OCI-LY1 (cell line): ENCODE measurements at regions not wholly inside any gene's neighbourhood (a gene's known extent, or its start where the extent isn't known, plus 50 kb on each side); places are given as distances from the start of the nearest gene placed in this dataset.

Experiments used
- H2AFZ ChIP-seq: fragments of 200-600 bp; sonication (generic), shearing (Covaris generic); 2 replicates; pipeline ENCODE4 v1.6.0; 2014; ENCODE audit warnings: antibody characterized with exemption, mild to moderate bottlenecking, low read length
- H3F3A ChIP-seq: fragments of 200-600 bp; sonication (generic), shearing (Covaris generic); 2 replicates; pipeline ENCODE4 v1.6.0; 2014; ENCODE audit warnings: mild to moderate bottlenecking, antibody characterized with exemption, low read length, moderate library complexity; ENCODE audit not compliant: insufficient read depth
- H3K27ac ChIP-seq: fragments of 200-600 bp; sonication (generic); 2 replicates; pipeline ENCODE4 v1.5.1; 2014; ENCODE audit warnings: low read length, mixed run types, mild to moderate bottlenecking, low read depth; ENCODE audit not compliant: poor library complexity, severe bottlenecking
- H3K27me3 ChIP-seq: fragments of 200-600 bp; sonication (generic); 2 replicates; pipeline ENCODE4 v1.6.0; 2014; ENCODE audit warnings: antibody characterized with exemption, mild to moderate bottlenecking, low read length, moderate library complexity; ENCODE audit not compliant: insufficient read depth
- H3K36me3 ChIP-seq: fragments of 200-600 bp; sonication (generic); 2 replicates; pipeline ENCODE4 v1.6.1; 2014; ENCODE audit warnings: mild to moderate bottlenecking, antibody characterized with exemption, low read length, moderate library complexity, mixed read lengths; ENCODE audit not compliant: insufficient read depth
- H3K4me1 ChIP-seq: fragments of 200-600 bp; sonication (generic); 2 replicates; pipeline ENCODE4 v1.5.1; 2014; ENCODE audit warnings: mild to moderate bottlenecking, low read length, moderate library complexity; ENCODE audit not compliant: insufficient read depth, severe bottlenecking
- H3K4me2 ChIP-seq: fragments of 200-600 bp; sonication (generic), shearing (Covaris generic); 2 replicates; pipeline ENCODE4 v1.6.1; 2014; ENCODE audit warnings: low read length
- H3K4me3 ChIP-seq: fragments of 200-600 bp; sonication (generic); 2 replicates; pipeline ENCODE4 v1.5.1; 2014; ENCODE audit warnings: low read length, low read depth, mild to moderate bottlenecking, mixed read lengths; ENCODE audit not compliant: poor library complexity, severe bottlenecking
- H3K79me2 ChIP-seq: fragments of 200-600 bp; shearing (Covaris generic); 2 replicates; pipeline ENCODE4 v1.6.1; 2016; ENCODE audit warnings: mixed run types, low read length, mixed read lengths; ENCODE audit not compliant: insufficient read depth
- H3K9ac ChIP-seq: fragments of 200-600 bp; sonication (generic), shearing (Covaris generic); 2 replicates; pipeline ENCODE4 v1.6.1; 2014; ENCODE audit warnings: mild to moderate bottlenecking, low read length, mixed read lengths
- H3K9me2 ChIP-seq: fragments of 200-600 bp; sonication (generic), shearing (Covaris generic); 2 replicates; pipeline ENCODE4 v1.6.1; 2014; ENCODE audit warnings: low read depth, mild to moderate bottlenecking, low read length, mixed read lengths
- H3K9me3 ChIP-seq: fragments of 200-600 bp; shearing (Covaris generic); 2 replicates; pipeline ENCODE4 v1.6.1; 2014; ENCODE audit warnings: low read length, mixed read lengths
- H4K20me1 ChIP-seq: fragments of 200-600 bp; sonication (generic), shearing (Covaris generic); 2 replicates; pipeline ENCODE4 v1.6.0; 2016; ENCODE audit warnings: mild to moderate bottlenecking, low read length; ENCODE audit not compliant: insufficient read depth
- CTCF ChIP-seq: fragments of 200-600 bp; sonication (generic), shearing (Covaris generic); IDR thresholded peaks from 2 replicates; pipeline ENCODE4 v1.5.1; 2017; ENCODE audit warnings: mild to moderate bottlenecking, antibody characterized with exemption, low read length, moderate library complexity, mixed read lengths
- EZH2 ChIP-seq: fragments of 200-600 bp; sonication (generic), shearing (Covaris generic); IDR thresholded peaks from 2 replicates; pipeline ENCODE4 v1.8.0; 2017; ENCODE audit warnings: borderline replicate concordance, mixed run types, mild to moderate bottlenecking, antibody characterized with exemption, low read length, moderate library complexity, mixed read lengths

GRCh38 chr6:168746643-168747042 is 305.7 kb downstream of the SMOC2 start:
- Histone ChIP-seq H3K4me1 (no peaks in the 10 kb centered on the region), H2AFZ (no peak overlapping the region), H3K9me2 (no peaks in the 10 kb centered on the region), H3K36me3 (no peaks in the 10 kb centered on the region), H3K9ac (no peak overlapping the region), H3K4me2 (no peak overlapping the region), H3K27me3 (no peaks in the 10 kb centered on the region), H3F3A (no peaks in the 10 kb centered on the region), H3K4me3 (no peak overlapping the region), H3K27ac (no peak overlapping the region), H3K79me2 (no peaks in the 10 kb centered on the region), H4K20me1 (no peaks in the 10 kb centered on the region), H3K9me3 (no peaks in the 10 kb centered on the region)
- TF ChIP-seq CTCF = no peak

GRCh38 chr6:168746013-168746412 is 305.0 kb downstream of the SMOC2 start:
- H3K36me3 ChIP-seq = no peaks in the 10 kb centered on the region
- H3K4me1 ChIP-seq = no peaks in the 10 kb centered on the region
- H2AFZ ChIP-seq = no peak overlapping the region
- H3K4me3 ChIP-seq = no peak overlapping the region
- no peak overlapping the region for H3K27ac ChIP-seq
- H3K27me3 ChIP-seq = no peaks in the 10 kb centered on the region
- no peaks in the 10 kb centered on the region for H4K20me1 ChIP-seq
- no peak overlapping the region for H3K9ac ChIP-seq
- H3K79me2 ChIP-seq = no peaks in the 10 kb centered on the region
- H3K9me3 ChIP-seq = no peaks in the 10 kb centered on the region
- H3K4me2 ChIP-seq = no peak overlapping the region
- H3K9me2 ChIP-seq = no peaks in the 10 kb centered on the region
- TF ChIP-seq CTCF (no peak), EZH2 (no peak)
- H3F3A ChIP-seq = no peaks in the 10 kb centered on the region

- Histone ChIP-seq H4K20me1 (no peaks in the 10 kb centered on the region), H3K27ac (no peak overlapping the region), H3K9me3 (no peaks in the 10 kb centered on the region), H3K9me2 (no peaks in the 10 kb centered on the region), H3K9ac (no peak overlapping the region), H2AFZ (no peak overlapping the region), H3K27me3 (no peaks in the 10 kb centered on the region), H3K4me2 (no peak overlapping the region), H3K4me3 (no peak overlapping the region), H3K36me3 (no peaks in the 10 kb centered on the region), H3K4me1 (no peaks in the 10 kb centered on the region), H3K79me2 (no peaks in the 10 kb centered on the region), H3F3A (no peaks in the 10 kb centered on the region)
- TF ChIP-seq CTCF = no peak
- TF ChIP-seq EZH2 = no peak
Measured at GRCh38 chr6:168744861-168745260, 303.9 kb downstream of the SMOC2 start.
